ENCODE measurements at regions not wholly inside any gene's neighbourhood (a gene's known extent, or its start where the extent isn't known, plus 50 kb on each side); places are given as distances from the start of the nearest gene placed in this dataset.
A peak's percentile ranks its signal among the peaks of the same experiment; 100 is the strongest.

DNA sequence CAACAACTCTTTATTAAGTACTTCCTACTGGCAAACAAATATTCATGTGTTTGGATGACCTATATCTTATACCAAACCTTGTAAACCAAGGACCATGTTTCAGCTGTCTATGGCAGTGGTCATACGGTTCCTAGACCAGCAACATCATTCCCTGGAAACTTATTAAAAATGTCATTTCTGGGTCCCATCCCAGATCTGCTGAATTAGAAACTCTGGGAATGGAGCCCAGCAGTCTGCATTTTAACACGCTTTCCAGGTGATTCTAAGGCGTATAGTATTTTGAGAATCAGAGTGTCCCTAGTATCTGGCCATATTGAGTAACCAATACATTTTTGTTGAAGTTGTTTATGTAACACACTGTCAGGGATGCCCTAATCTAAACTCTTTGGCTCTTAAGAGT is 363.4 kb upstream of the LRRC3B start:
- Histone ChIP-seq H3K4me1 (peaks cover 0 to 13% (median 5%) of the 10 kb centered on the region in 12 donors), H3K27me3 (no peaks in the 10 kb centered on the region), H3K4me3 (no peak overlapping the region), H3K9me3 (no peaks in the 10 kb centered on the region), H3K27ac (no peak overlapping the region), H3K36me3 (no peaks in the 10 kb centered on the region)
- 92 to 98% (median 94%) methylated on average over 3 of the region's 3 CpGs for WGBS, 4 donors
- no peak for DNase-seq
- intact Hi-C loops (cut with DNase I) = no loop called here
- ATAC-seq = no peak
- TF ChIP-seq POLR2A (IDR thresholded peaks at IDR 0.05) = no peak
- TF ChIP-seq, protein P1, sequence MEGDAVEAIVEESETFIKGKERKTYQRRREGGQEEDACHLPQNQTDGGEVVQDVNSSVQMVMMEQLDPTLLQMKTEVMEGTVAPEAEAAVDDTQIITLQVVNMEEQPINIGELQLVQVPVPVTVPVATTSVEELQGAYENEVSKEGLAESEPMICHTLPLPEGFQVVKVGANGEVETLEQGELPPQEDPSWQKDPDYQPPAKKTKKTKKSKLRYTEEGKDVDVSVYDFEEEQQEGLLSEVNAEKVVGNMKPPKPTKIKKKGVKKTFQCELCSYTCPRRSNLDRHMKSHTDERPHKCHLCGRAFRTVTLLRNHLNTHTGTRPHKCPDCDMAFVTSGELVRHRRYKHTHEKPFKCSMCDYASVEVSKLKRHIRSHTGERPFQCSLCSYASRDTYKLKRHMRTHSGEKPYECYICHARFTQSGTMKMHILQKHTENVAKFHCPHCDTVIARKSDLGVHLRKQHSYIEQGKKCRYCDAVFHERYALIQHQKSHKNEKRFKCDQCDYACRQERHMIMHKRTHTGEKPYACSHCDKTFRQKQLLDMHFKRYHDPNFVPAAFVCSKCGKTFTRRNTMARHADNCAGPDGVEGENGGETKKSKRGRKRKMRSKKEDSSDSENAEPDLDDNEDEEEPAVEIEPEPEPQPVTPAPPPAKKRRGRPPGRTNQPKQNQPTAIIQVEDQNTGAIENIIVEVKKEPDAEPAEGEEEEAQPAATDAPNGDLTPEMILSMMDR (IDR thresholded peaks at IDR 0.05) = no peak

DNA sequence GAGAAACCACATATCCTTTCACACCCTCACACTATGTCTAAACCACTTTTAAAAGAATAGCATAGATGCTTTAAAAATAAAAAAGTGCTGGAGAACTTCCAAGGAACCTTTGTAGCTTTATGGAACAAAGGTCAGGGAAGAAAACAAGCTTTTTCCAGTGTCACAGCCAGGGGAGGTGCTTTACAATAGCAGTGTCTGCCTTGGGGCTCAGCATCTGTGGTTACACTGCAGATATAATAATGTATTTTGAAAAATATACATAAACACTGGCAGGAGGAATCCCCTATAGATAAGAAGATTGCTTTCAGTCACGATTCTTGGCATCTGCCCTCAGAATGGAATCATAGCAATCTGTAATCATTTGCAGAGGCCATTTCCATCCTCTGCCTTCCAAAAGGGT is 362.4 kb upstream of the LRRC3B start:
- Histone ChIP-seq H3K4me3 (no peak overlapping the region), H3K36me3 (no peaks in the 10 kb centered on the region), H3K27ac (no peak overlapping the region), H3K4me1 (peaks cover 0 to 13% (median 5%) of the 10 kb centered on the region in 12 donors), H3K27me3 (no peaks in the 10 kb centered on the region), H3K9me3 (no peaks in the 10 kb centered on the region)
- 7 to 20% (median 14%) methylated on average over 1 of the region's 1 CpG for WGBS, 4 donors
- DNase-seq = no peak
- TF ChIP-seq, protein P1 (IDR thresholded peaks at IDR 0.05) = peak in 1 of 12 donors; percentile 23
- TF ChIP-seq POLR2A (IDR thresholded peaks at IDR 0.05) = no peak
- ATAC-seq = peak in 1 of 4 donors; percentile 47
- intact Hi-C loops (cut with DNase I) = no loop called here

DNA sequence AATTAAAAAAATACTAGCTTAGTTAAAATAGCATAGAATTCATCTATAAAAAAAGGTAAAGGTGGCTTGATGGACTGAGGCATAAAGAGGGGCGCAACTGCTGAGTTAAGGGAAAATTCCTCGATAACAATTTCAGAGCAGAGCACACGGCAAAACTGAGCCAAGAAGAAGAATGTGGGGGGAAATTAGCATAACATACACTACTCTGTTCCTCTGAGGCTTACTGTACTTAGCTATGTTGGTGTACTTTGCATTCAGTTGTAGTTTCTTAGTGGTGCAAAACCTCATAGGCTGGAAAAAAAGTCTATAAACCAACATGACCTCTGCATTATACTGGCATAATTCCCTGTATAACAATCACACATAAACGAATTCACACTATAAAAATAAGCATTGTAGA is 357.9 kb upstream of the LRRC3B start:
- intact Hi-C loops (cut with DNase I) = no loop called here
- no peak for TF ChIP-seq POLR2A (IDR thresholded peaks at IDR 0.05)
- TF ChIP-seq, protein P1 (IDR thresholded peaks at IDR 0.05) = no peak
- no peaks in the 10 kb centered on the region for H3K27me3 ChIP-seq
- WGBS, 4 donors = 83 to 84% (median 83%) methylated on average over 4 of the region's 4 CpGs
- no peak overlapping the region for H3K4me3 ChIP-seq
- H3K4me1 ChIP-seq = peaks cover 0 to 10% (median 4%) of the 10 kb centered on the region in 12 donors
- H3K9me3 ChIP-seq = no peaks in the 10 kb centered on the region
- no peak for DNase-seq
- ATAC-seq = no peak
- no peak overlapping the region for H3K27ac ChIP-seq
- no peaks in the 10 kb centered on the region for H3K36me3 ChIP-seq

DNA sequence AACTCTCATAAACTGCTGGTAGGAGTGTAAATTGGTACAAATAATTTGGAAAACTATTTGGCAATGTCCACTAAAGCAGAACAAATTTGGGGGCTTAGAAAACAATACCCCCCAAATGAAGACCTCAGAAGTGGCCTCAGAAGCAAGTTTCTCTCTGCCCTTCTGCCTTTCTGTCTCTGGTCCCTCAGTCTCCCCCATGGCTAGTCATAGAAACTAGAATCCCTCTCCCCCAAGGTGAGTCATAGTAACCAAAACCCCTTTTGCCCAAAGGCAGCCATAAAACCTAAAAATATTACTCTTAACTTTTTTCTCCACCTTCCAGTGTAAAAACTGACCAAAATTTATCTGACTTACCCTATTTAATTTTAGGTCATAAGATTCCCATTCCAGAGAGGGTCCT is 350.7 kb upstream of the LRRC3B start:
- no peaks in the 10 kb centered on the region for H3K9me3 ChIP-seq
- intact Hi-C loops (cut with DNase I) = no loop called here
- no peak for DNase-seq
- no peaks in the 10 kb centered on the region for H3K27me3 ChIP-seq
- H3K4me1 ChIP-seq = peaks cover 0 to 6% (median 0%) of the 10 kb centered on the region in 12 donors
- H3K36me3 ChIP-seq = no peaks in the 10 kb centered on the region
- TF ChIP-seq, protein P1 (IDR thresholded peaks at IDR 0.05) = no peak
- no peak for TF ChIP-seq POLR2A (IDR thresholded peaks at IDR 0.05)
- no peak overlapping the region for H3K4me3 ChIP-seq
- ATAC-seq = no peak
- no peak overlapping the region for H3K27ac ChIP-seq
